ENCODE measurements at regions not wholly inside any gene's neighbourhood (a gene's known extent, or its start where the extent isn't known, plus 50 kb on each side); places are given as distances from the start of the nearest gene placed in this dataset.
A peak's percentile ranks its signal among the peaks of the same experiment; 100 is the strongest.

DNA sequence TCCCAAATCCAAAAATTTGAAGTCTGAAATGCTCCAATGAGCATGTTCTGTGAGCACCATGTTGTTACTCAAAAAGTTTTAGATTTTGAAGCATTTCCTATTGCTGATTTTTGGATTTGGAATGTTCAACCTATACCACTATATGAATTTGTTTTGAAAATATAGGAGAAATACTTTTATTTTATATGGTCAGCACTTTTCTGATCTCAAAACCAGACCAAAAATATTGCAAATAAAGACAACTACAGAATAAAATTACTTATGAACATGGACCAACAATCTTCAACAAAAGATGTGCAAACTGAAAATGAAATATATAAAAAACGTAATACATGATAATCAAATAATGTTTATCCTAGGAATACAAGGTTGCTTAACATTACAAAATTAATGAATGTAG lies 73.7 kb upstream of the APOBEC4 start:
- no peak overlapping the region for H3K4me3 ChIP-seq (ENCODE audit: low read depth, low read length)
- DNase-seq (ENCODE audit: low read depth): no peak
- TF ChIP-seq, protein P1, sequence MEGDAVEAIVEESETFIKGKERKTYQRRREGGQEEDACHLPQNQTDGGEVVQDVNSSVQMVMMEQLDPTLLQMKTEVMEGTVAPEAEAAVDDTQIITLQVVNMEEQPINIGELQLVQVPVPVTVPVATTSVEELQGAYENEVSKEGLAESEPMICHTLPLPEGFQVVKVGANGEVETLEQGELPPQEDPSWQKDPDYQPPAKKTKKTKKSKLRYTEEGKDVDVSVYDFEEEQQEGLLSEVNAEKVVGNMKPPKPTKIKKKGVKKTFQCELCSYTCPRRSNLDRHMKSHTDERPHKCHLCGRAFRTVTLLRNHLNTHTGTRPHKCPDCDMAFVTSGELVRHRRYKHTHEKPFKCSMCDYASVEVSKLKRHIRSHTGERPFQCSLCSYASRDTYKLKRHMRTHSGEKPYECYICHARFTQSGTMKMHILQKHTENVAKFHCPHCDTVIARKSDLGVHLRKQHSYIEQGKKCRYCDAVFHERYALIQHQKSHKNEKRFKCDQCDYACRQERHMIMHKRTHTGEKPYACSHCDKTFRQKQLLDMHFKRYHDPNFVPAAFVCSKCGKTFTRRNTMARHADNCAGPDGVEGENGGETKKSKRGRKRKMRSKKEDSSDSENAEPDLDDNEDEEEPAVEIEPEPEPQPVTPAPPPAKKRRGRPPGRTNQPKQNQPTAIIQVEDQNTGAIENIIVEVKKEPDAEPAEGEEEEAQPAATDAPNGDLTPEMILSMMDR (conservative IDR thresholded peaks at IDR 0.05; ENCODE audit: low read depth, low read length): no peak

DNA sequence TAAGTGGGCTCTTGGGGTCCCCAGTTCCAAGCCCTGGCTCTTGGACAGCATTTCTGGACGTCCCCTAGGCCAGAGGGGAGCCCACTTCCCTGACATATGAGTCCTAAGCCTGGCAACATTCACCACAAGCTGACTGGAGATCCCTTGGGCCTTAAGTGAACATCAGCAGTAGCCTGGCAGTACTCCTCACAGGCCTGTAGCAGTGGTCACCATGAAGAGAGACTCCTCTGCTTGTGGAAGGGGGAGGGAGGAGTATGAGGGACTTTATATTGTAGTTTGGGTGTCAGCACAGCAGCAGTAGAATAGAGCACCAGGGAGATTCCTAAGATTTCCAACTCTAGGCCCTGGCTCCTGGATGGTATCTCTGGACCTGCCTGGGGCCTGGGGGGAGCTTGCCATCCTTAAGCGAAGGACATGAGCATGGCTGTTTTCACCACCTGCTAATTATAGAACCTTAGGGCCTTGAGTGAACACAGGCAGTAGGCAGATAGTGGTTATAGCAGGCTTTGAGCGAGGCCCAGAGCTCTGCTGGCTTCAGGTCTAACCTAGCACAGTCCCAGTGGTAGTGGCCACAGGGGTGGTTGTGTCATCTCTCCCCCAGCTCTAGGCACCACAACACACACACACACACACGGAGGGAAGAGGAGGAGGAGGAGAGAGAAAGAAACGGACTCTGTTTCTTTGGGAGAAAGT lies 71.4 kb upstream of the APOBEC4 start:
- DNase-seq (ENCODE audit: low read depth): no peak
- TF ChIP-seq, protein P1 (conservative IDR thresholded peaks at IDR 0.05; ENCODE audit: low read depth, low read length): no peak
- H3K4me3 ChIP-seq (ENCODE audit: low read depth, low read length): no peak overlapping the region

DNA sequence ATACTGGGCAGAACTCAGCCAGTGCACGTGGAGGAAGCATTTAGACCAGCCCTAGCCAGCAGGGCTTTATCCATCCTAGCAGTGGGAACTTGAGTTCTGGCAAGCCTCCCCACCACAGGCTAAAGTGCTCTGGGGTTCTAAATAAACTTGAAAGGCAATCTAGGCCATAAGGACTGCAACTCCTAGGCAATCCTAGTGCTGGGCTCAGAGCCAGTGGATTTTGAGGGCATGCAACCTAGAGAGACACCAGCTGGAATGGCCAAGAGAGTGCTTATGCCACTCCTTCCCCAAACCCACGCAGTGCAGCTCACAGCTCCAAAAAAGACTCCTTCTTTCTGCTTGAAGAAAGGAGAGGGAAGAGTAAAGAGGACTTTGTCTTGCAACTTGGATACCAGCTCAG lies 70.5 kb upstream of the APOBEC4 start:
- TF ChIP-seq, protein P1 (conservative IDR thresholded peaks at IDR 0.05; ENCODE audit: low read depth, low read length): no peak
- H3K4me3 ChIP-seq (ENCODE audit: low read depth, low read length): no peak overlapping the region
- DNase-seq (ENCODE audit: low read depth): no peak

DNA sequence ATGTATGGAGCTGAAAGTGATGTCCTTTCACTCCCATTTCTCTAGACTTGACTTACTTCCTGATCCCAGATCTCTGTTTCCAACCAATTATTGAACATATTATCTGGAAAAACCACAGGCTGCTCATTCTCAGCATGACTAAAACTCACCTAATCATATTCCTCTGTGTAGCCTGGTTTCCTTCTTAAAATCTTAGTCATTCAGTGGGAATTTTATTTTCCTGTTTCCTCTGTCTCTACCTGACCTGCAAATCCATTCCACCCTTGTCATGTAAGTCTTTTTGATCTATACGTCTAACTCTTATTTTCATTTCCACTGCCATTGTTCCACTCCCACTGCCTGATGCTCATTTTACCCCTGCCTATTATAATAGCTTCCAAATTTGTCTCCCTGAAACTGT lies 67.9 kb upstream of the APOBEC4 start:
- DNase-seq (ENCODE audit: low read depth): no peak
- TF ChIP-seq, protein P1 (conservative IDR thresholded peaks at IDR 0.05; ENCODE audit: low read depth, low read length): no peak

DNA sequence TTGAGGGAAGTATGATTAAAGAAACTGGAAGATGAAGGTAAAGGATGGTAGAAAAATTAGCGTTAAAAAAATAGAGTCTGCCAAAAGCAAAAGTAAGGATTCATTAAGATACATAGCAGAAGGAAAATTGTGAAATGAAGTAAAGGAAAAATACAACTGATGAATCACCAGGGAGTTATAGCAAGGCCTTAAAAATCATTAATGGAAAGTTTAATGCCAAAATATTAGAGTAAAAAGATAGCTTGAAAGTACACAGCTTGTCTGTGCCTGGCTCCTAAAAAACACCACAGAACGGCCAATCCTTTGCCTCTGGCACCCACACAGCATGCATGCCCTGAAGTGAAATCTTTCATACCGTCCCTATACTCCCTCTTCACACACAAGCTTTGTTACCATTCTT lies 66.9 kb upstream of the APOBEC4 start:
- DNase-seq (ENCODE audit: low read depth): peak; percentile 33
- TF ChIP-seq, protein P1 (conservative IDR thresholded peaks at IDR 0.05; ENCODE audit: low read depth, low read length): no peak

More for the DNA sequence above, 67.9 kb upstream of the APOBEC4 start:
- H3K4me3 ChIP-seq (ENCODE audit: low read depth, low read length): no peak overlapping the region

DNA sequence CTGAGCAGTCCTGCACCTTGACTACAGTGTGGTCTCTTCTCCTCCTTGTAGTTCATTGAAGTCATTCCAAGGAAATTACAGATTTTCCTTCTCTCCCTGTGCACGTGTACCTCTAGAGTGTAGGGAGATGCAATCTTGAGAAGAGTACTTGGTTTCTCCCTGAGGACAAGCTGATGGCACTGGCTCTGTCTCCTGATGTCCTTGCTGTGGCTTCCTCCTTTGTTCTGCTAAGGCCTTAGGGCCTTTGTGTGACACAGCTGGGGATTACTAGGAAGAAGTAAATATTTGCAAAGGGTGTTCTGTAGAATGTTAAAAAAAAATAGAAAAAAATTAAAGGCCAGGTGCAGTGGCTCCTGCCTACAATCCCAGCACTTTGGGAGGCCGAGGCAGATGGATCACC lies 66.2 kb upstream of the APOBEC4 start:
- no peak overlapping the region for H3K4me3 ChIP-seq (ENCODE audit: low read depth, low read length)
- TF ChIP-seq, protein P1 (conservative IDR thresholded peaks at IDR 0.05; ENCODE audit: low read depth, low read length): no peak

More for the DNA sequence above, 66.9 kb upstream of the APOBEC4 start:
- H3K4me3 ChIP-seq (ENCODE audit: low read depth, low read length): no peak overlapping the region

DNA sequence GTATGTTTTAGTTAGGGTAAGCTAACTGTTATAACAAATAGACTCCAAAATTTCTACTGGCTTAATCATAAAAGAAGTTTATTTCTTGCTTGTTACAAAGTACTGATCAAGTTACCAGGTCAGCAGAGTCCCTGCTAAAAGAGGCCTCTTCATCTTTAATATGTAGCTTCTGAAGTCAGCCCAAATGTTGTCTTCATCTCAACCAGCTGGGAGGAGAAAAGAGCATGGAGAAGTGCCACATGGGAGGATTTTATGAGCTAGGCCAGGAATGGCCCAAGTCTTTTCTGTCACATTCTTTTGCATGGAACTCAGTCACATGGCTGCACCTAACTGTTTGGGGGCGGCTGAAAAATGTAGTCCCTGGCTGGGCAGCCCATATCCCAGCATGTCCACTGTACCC lies 63.2 kb upstream of the APOBEC4 start:
- DNase-seq (ENCODE audit: low read depth): no peak
- TF ChIP-seq, protein P1 (conservative IDR thresholded peaks at IDR 0.05; ENCODE audit: low read depth, low read length): no peak
- H3K4me3 ChIP-seq (ENCODE audit: low read depth, low read length): no peak overlapping the region

More for the DNA sequence above, 66.2 kb upstream of the APOBEC4 start:
- DNase-seq (ENCODE audit: low read depth): no peak
